ENCODE measurements at regions not wholly inside any gene's neighbourhood (a gene's known extent, or its start where the extent isn't known, plus 50 kb on each side); places are given as distances from the start of the nearest gene placed in this dataset.
A peak's percentile ranks its signal among the peaks of the same experiment; 100 is the strongest.

- DNase-seq (ENCODE audit: low read depth in 2 of 2): no peak
- Histone ChIP-seq H3K4me1 (ENCODE audit: control insufficient read depth, extremely low read depth, insufficient read depth, low read length) (no peaks in the 10 kb centered on the region), H3K4me3 (replicated peaks in 1 of 4; ENCODE audit: control extremely low read depth in 1 of 4, insufficient read depth in 1 of 4, low read depth in 3 of 4, low read length in 4 of 4) (no peak overlapping the region), H3K79me2 (ENCODE audit: control insufficient read depth, insufficient read depth, low read length) (no peaks in the 10 kb centered on the region), H3K27ac (ENCODE audit: insufficient read depth, low read length) (no peak overlapping the region), H3K9ac (ENCODE audit: insufficient read depth, low read length) (no peak overlapping the region), H3K27me3 (ENCODE audit: control insufficient read depth, insufficient read depth, low read length) (no peaks in the 10 kb centered on the region), H2AFZ (ENCODE audit: low read length) (no peak overlapping the region), H3K9me3 (ENCODE audit: control insufficient read depth, insufficient read depth, low read depth, low read length) (no peaks in the 10 kb centered on the region), H3K36me3 (ENCODE audit: control insufficient read depth, insufficient read depth, low read length) (no peaks in the 10 kb centered on the region), H4K20me1 (ENCODE audit: control insufficient read depth, extremely low read depth, insufficient read depth, low read length) (no peaks in the 10 kb centered on the region), H3K4me2 (ENCODE audit: extremely low read depth, insufficient read depth, low read length) (no peak overlapping the region)
- no peak for TF ChIP-seq EZH2 (IDR thresholded peaks at IDR 0.05; ENCODE audit: low read length, missing control alignments)
- no peak for TF ChIP-seq CTCF (conservative IDR thresholded peaks at IDR 0.05 in 1 of 2, IDR thresholded peaks at IDR 0.05 in 1 of 2; ENCODE audit: low read depth in 1 of 2, low read length in 2 of 2)
Measured at GRCh38 chr6:1068905-1069304, 243.0 kb upstream of the FOXQ1 start.

- peak in 1 of 2 donors; percentile 23 for DNase-seq (ENCODE audit: low read depth in 2 of 2)
- Histone ChIP-seq H3K4me1 (ENCODE audit: control insufficient read depth, extremely low read depth, insufficient read depth, low read length) (no peaks in the 10 kb centered on the region), H3K27me3 (ENCODE audit: control insufficient read depth, insufficient read depth, low read length) (no peaks in the 10 kb centered on the region), H3K9ac (ENCODE audit: insufficient read depth, low read length) (no peak overlapping the region), H3K36me3 (ENCODE audit: control insufficient read depth, insufficient read depth, low read length) (no peaks in the 10 kb centered on the region), H3K79me2 (ENCODE audit: control insufficient read depth, insufficient read depth, low read length) (no peaks in the 10 kb centered on the region), H3K27ac (ENCODE audit: insufficient read depth, low read length) (no peak overlapping the region), H4K20me1 (ENCODE audit: control insufficient read depth, extremely low read depth, insufficient read depth, low read length) (no peaks in the 10 kb centered on the region), H3K4me3 (replicated peaks in 1 of 4; ENCODE audit: control extremely low read depth in 1 of 4, insufficient read depth in 1 of 4, low read depth in 3 of 4, low read length in 4 of 4) (no peak overlapping the region), H3K4me2 (ENCODE audit: extremely low read depth, insufficient read depth, low read length) (no peak overlapping the region), H3K9me3 (ENCODE audit: control insufficient read depth, insufficient read depth, low read depth, low read length) (no peaks in the 10 kb centered on the region), H2AFZ (ENCODE audit: low read length) (no peak overlapping the region)
- no peak for TF ChIP-seq EZH2 (IDR thresholded peaks at IDR 0.05; ENCODE audit: low read length, missing control alignments)
- TF ChIP-seq CTCF (conservative IDR thresholded peaks at IDR 0.05 in 1 of 2, IDR thresholded peaks at IDR 0.05 in 1 of 2; ENCODE audit: low read depth in 1 of 2, low read length in 2 of 2): no peak
Measured at GRCh38 chr6:1068068-1068467, 243.8 kb upstream of the FOXQ1 start.

- Histone ChIP-seq H2AFZ (ENCODE audit: low read length) (no peak overlapping the region), H3K36me3 (ENCODE audit: control insufficient read depth, insufficient read depth, low read length) (no peaks in the 10 kb centered on the region), H3K9me3 (ENCODE audit: control insufficient read depth, insufficient read depth, low read depth, low read length) (no peaks in the 10 kb centered on the region), H3K27me3 (ENCODE audit: control insufficient read depth, insufficient read depth, low read length) (no peaks in the 10 kb centered on the region), H3K9ac (ENCODE audit: insufficient read depth, low read length) (no peak overlapping the region), H3K79me2 (ENCODE audit: control insufficient read depth, insufficient read depth, low read length) (no peaks in the 10 kb centered on the region), H4K20me1 (ENCODE audit: control insufficient read depth, extremely low read depth, insufficient read depth, low read length) (no peaks in the 10 kb centered on the region), H3K27ac (ENCODE audit: insufficient read depth, low read length) (no peak overlapping the region), H3K4me3 (replicated peaks in 1 of 4; ENCODE audit: control extremely low read depth in 1 of 4, insufficient read depth in 1 of 4, low read depth in 3 of 4, low read length in 4 of 4) (no peak overlapping the region), H3K4me1 (ENCODE audit: control insufficient read depth, extremely low read depth, insufficient read depth, low read length) (no peaks in the 10 kb centered on the region), H3K4me2 (ENCODE audit: extremely low read depth, insufficient read depth, low read length) (no peak overlapping the region)
- TF ChIP-seq EZH2 (IDR thresholded peaks at IDR 0.05; ENCODE audit: low read length, missing control alignments) (no peak), CTCF (conservative IDR thresholded peaks at IDR 0.05 in 1 of 2, IDR thresholded peaks at IDR 0.05 in 1 of 2; ENCODE audit: low read depth in 1 of 2, low read length in 2 of 2) (no peak)
- no peak for DNase-seq (ENCODE audit: low read depth in 2 of 2)
Measured at GRCh38 chr6:1067346-1067745, 244.6 kb upstream of the FOXQ1 start.
